Ishikawa (cell line): ENCODE measurements at regions not wholly inside any gene's neighbourhood (a gene's known extent, or its start where the extent isn't known, plus 50 kb on each side); places are given as distances from the start of the nearest gene placed in this dataset.

Source experiments
- CEBPB ChIP-seq: IDR thresholded peaks from 2 replicates; pipeline ENCODE4 v1.6.1; 2012
- EGR1 ChIP-seq: IDR thresholded peaks from 2 replicates; pipeline ENCODE4 v1.6.1; 2012
- FOXM1 ChIP-seq: IDR thresholded peaks from 2 replicates; pipeline ENCODE4 v1.6.1; 2012; ENCODE audit warnings: low read depth, borderline replicate concordance
- YY1 ChIP-seq: IDR thresholded peaks from 2 replicates; pipeline ENCODE4 v1.6.1; 2012; ENCODE audit warnings: low read depth
- TF ChIP-seq, protein P1 (sequence below): IDR thresholded peaks from 2 replicates; pipeline ENCODE4 v1.6.1; 2012; ENCODE audit warnings: low read depth, mild to moderate bottlenecking
- TF ChIP-seq, protein P2 (sequence below): IDR thresholded peaks from 2 replicates; pipeline ENCODE4 v1.6.1; 2012

DNA sequence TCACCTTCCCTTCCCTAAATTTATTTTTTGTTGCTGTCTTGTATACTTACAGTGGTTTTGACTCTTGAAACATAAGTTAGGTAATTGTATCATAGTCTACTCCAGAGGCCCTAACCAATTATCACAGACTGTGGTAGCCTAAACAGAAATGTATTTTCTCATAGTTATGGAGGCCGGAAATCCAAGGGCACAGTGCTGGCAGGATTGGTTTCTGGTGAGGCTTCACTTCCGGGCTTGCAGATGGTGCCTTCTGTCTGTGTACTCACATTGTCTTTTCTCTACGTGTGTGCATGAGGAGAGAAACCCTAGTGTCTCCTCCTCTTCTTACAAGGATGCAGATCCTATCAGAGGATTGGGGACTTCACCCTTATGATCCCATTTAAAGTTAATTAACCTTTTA is 290.2 kb upstream of the KCNMB2 start:
- TF ChIP-seq, protein P1, sequence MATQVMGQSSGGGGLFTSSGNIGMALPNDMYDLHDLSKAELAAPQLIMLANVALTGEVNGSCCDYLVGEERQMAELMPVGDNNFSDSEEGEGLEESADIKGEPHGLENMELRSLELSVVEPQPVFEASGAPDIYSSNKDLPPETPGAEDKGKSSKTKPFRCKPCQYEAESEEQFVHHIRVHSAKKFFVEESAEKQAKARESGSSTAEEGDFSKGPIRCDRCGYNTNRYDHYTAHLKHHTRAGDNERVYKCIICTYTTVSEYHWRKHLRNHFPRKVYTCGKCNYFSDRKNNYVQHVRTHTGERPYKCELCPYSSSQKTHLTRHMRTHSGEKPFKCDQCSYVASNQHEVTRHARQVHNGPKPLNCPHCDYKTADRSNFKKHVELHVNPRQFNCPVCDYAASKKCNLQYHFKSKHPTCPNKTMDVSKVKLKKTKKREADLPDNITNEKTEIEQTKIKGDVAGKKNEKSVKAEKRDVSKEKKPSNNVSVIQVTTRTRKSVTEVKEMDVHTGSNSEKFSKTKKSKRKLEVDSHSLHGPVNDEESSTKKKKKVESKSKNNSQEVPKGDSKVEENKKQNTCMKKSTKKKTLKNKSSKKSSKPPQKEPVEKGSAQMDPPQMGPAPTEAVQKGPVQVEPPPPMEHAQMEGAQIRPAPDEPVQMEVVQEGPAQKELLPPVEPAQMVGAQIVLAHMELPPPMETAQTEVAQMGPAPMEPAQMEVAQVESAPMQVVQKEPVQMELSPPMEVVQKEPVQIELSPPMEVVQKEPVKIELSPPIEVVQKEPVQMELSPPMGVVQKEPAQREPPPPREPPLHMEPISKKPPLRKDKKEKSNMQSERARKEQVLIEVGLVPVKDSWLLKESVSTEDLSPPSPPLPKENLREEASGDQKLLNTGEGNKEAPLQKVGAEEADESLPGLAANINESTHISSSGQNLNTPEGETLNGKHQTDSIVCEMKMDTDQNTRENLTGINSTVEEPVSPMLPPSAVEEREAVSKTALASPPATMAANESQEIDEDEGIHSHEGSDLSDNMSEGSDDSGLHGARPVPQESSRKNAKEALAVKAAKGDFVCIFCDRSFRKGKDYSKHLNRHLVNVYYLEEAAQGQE = no peak
- TF ChIP-seq, protein P2, sequence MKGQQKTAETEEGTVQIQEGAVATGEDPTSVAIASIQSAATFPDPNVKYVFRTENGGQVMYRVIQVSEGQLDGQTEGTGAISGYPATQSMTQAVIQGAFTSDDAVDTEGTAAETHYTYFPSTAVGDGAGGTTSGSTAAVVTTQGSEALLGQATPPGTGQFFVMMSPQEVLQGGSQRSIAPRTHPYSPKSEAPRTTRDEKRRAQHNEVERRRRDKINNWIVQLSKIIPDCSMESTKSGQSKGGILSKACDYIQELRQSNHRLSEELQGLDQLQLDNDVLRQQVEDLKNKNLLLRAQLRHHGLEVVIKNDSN = no peak
- TF ChIP-seq CEBPB (no peak), YY1 (no peak), EGR1 (no peak), FOXM1 (no peak)
